HCT116 (cell line): ENCODE measurements at regions not wholly inside any gene's neighbourhood (a gene's known extent, or its start where the extent isn't known, plus 50 kb on each side); places are given as distances from the start of the nearest gene placed in this dataset.

Experiments used
- ATAC-seq: fragments of 200-7000 bp; cut with Tn5 transposase; 2 replicates; pipeline ENCODE4 v1.9.1; 2020; ENCODE audit warnings: mild to moderate bottlenecking, moderate library complexity
- BruUV-seq: library from RNA; stranded (reverse); fragments of 400-500 nt; replicated peaks from 2 replicates; lab custom pipeline; 2021; lab: Mats Ljungman, UMichigan
- CTCF ChIA-PET: fragments of 300-600 bp; sonication (Branson Sonifier 250); formaldehyde crosslinking; loops from one replicate; lab custom pipeline; 2021; ENCODE audit warnings: antibody characterized with exemption; lab: Charles Lee
- POLR2A ChIA-PET: fragments of 300-600, 350-600 bp; sonication (Branson Sonifier 250); formaldehyde crosslinking; loops from one replicate; lab custom pipeline; 2021; ENCODE audit warnings: antibody characterized with exemption; lab: Charles Lee
- RAD21 ChIA-PET, 2 experiments: fragments of 300-600 bp; sonication (Branson Sonifier 250); formaldehyde crosslinking; loops; one replicate each; lab custom pipeline; 2023; ENCODE audit warnings: low total read pairs in 2 of 2; ENCODE audit not compliant: uncharacterized antibody in 2 of 2, unreplicated experiment in 2 of 2, low non-redundant PET in 1 of 2; lab: Charles Lee
- DNase-seq: peaks from one replicate; pipeline ENCODE4 v3.0.0-alpha.2; 2010; ENCODE audit warnings: low read depth, low spot score
- H2AFZ ChIP-seq: fragments of 200-600 bp; shearing (Covaris generic), sonication (generic); 2 replicates; pipeline ENCODE4 v1.6.1; 2017; ENCODE audit warnings: low read depth, mixed run types, mixed read lengths, antibody characterized with exemption, low read length; ENCODE audit not compliant: poor library complexity, severe bottlenecking
- H3K27ac ChIP-seq: 2 replicates; pipeline ENCODE4 v1.5.1; 2012; ENCODE audit warnings: low read depth, low read length
- H3K27me3 ChIP-seq: fragments of 200-600 bp; sonication (generic); 2 replicates; pipeline ENCODE4 v1.6.1; 2016; ENCODE audit warnings: mixed run types, low read length, mixed read lengths; ENCODE audit not compliant: insufficient read depth
- H3K36me3 ChIP-seq, 2 experiments: fragments of 200-500 bp in 1 of 2; fragments of 200-600 bp in 1 of 2; sonication (Bioruptor generic) in 1 of 2; sonication (generic) in 1 of 2; 2 replicates each; pipeline versions ENCODE4 v1.5.1 to v1.6.1; 2014 to 2016; ENCODE audit warnings: low read length in 2 of 2, inconsistent platforms in 1 of 2, mixed read lengths in 1 of 2, mixed run types in 1 of 2; ENCODE audit not compliant: insufficient read depth in 2 of 2, control insufficient read depth in 1 of 2
- H3K4me1 ChIP-seq, 2 experiments: fragments of 200-600 bp in 1 of 2; sonication (generic) in 1 of 2; 2 replicates each; pipeline versions ENCODE4 v1.5.1 to v1.6.1; 2012 to 2017; ENCODE audit warnings: low read length in 2 of 2, inconsistent platforms in 1 of 2, mild to moderate bottlenecking in 1 of 2, mixed read lengths in 1 of 2, mixed run types in 1 of 2, moderate library complexity in 1 of 2; ENCODE audit not compliant: insufficient read depth in 2 of 2, control insufficient read depth in 1 of 2
- H3K4me2 ChIP-seq: fragments of 200-600 bp; sonication (generic); 2 replicates; pipeline ENCODE4 v1.6.1; 2017; ENCODE audit warnings: mixed run types, low read length, mixed read lengths
- H3K4me3 ChIP-seq, 2 experiments: fragments of 200-600 bp in 1 of 2; sonication (generic) in 1 of 2; replicated peaks in 1 of 2; 2 replicates each; pipeline ENCODE4 v1.5.1; 2011 to 2016; ENCODE audit warnings: low read length in 2 of 2, control low read depth in 1 of 2, low read depth in 1 of 2, mild to moderate bottlenecking in 1 of 2, mixed read lengths in 1 of 2, mixed run types in 1 of 2
- H3K79me2 ChIP-seq: fragments of 200-600 bp; sonication (generic); 2 replicates; pipeline ENCODE4 v1.6.1; 2017; ENCODE audit warnings: mild to moderate bottlenecking, mixed run types, low read length, moderate library complexity, mixed read lengths; ENCODE audit not compliant: insufficient read depth
- H3K9ac ChIP-seq: fragments of 200-600 bp; sonication (generic); 2 replicates; pipeline ENCODE4 v1.6.1; 2016; ENCODE audit warnings: low read length, mixed read lengths
- H3K9me2 ChIP-seq: fragments of 200-600 bp; sonication (generic), shearing (Covaris generic); 2 replicates; pipeline ENCODE4 v1.6.1; 2017; ENCODE audit warnings: mixed run types, mild to moderate bottlenecking, moderate library complexity; ENCODE audit not compliant: insufficient read depth
- H3K9me3 ChIP-seq, 2 experiments: fragments of 200-500 bp in 1 of 2; fragments of 200-600 bp in 1 of 2; sonication (Bioruptor generic) in 1 of 2; sonication (generic) in 1 of 2; 2 replicates each; pipeline ENCODE4 v1.6.1; 2014 to 2017; ENCODE audit warnings: low read length in 2 of 2, mixed read lengths in 2 of 2, inconsistent platforms in 1 of 2, low read depth in 1 of 2, mild to moderate bottlenecking in 1 of 2, mixed run types in 1 of 2, moderate library complexity in 1 of 2; ENCODE audit not compliant: control insufficient read depth in 1 of 2, insufficient read depth in 1 of 2
- H4K20me1 ChIP-seq: fragments of 200-600 bp; sonication (generic), shearing (Covaris generic); 2 replicates; pipeline ENCODE4 v1.6.1; 2017; ENCODE audit warnings: mixed run types, mild to moderate bottlenecking, moderate library complexity; ENCODE audit not compliant: insufficient read depth
- CBX3 ChIP-seq: IDR thresholded peaks from 2 replicates; pipeline ENCODE4 v1.6.1; 2012; ENCODE audit warnings: low read depth
- CEBPB ChIP-seq: IDR thresholded peaks from 2 replicates; pipeline ENCODE4 v1.6.1; 2012; ENCODE audit warnings: low read depth
- EZH2 ChIP-seq: fragments of 200-600 bp; sonication (generic); IDR thresholded peaks from 2 replicates; pipeline ENCODE4 v1.6.1; 2017; ENCODE audit warnings: antibody characterized with exemption, mixed run types
- FOSL1 ChIP-seq: IDR thresholded peaks from 2 replicates; pipeline ENCODE4 v1.6.1; 2012; ENCODE audit warnings: low read depth
- JUND ChIP-seq: IDR thresholded peaks from 2 replicates; pipeline ENCODE4 v1.6.1; 2012
- POLR2AphosphoS5 ChIP-seq: IDR thresholded peaks from 2 replicates; pipeline ENCODE4 v1.6.1; 2011; ENCODE audit warnings: mild to moderate bottlenecking, low read depth, low read length, moderate library complexity
- RAD21 ChIP-seq: IDR thresholded peaks from 2 replicates; pipeline ENCODE4 v1.6.1; 2012; ENCODE audit warnings: low read depth, mild to moderate bottlenecking
- SP1 ChIP-seq: IDR thresholded peaks from 2 replicates; pipeline ENCODE4 v1.6.1; 2012; ENCODE audit warnings: low read depth
- TCF7L2 ChIP-seq: IDR thresholded peaks from 2 replicates; pipeline ENCODE4 v1.7.0; 2011; ENCODE audit warnings: borderline replicate concordance, inconsistent platforms; ENCODE audit not compliant: insufficient read depth, insufficient read length; ENCODE audit errors: extremely low read depth
- YY1 ChIP-seq: IDR thresholded peaks from 2 replicates; pipeline ENCODE4 v1.6.1; 2011; ENCODE audit warnings: low read length, low read depth, moderate library complexity, mild to moderate bottlenecking; ENCODE audit not compliant: insufficient replicate concordance; ENCODE audit errors: extremely low read depth
- ZBTB33 ChIP-seq: IDR thresholded peaks from 2 replicates; pipeline ENCODE4 v1.6.1; 2011; ENCODE audit warnings: mild to moderate bottlenecking, low read length, moderate library complexity; ENCODE audit not compliant: insufficient replicate concordance; ENCODE audit errors: extremely low read depth
- ZFX ChIP-seq: fragments of 450-650 bp; IDR thresholded peaks from 2 replicates; pipeline ENCODE4 v1.6.1; 2017
- ZNF274 ChIP-seq: fragments of 200-500 bp; sonication (Bioruptor generic); IDR thresholded peaks from 2 replicates; pipeline ENCODE4 v1.6.1; 2014; ENCODE audit warnings: mild to moderate bottlenecking, low read depth, low read length, inconsistent platforms
- intact Hi-C: fragments of 100-400 bp; cut with micrococcal nuclease; formaldehyde crosslinking; loops from 2 replicates; pipeline ENCODE4 v1.10.0; 2022
- TF ChIP-seq, protein P1 (sequence below): IDR thresholded peaks from 2 replicates; pipeline ENCODE4 v1.6.1; 2012; ENCODE audit warnings: low read depth

GRCh38 chr7:68424658-68425297 lies 1173.5 kb upstream of the AUTS2 start (continued):
- TF ChIP-seq EZH2: no peak
- TF ChIP-seq SP1: no peak
- TF ChIP-seq CEBPB: no peak
- no peak for TF ChIP-seq ZBTB33
- TF ChIP-seq ZNF274: no peak

DNA sequence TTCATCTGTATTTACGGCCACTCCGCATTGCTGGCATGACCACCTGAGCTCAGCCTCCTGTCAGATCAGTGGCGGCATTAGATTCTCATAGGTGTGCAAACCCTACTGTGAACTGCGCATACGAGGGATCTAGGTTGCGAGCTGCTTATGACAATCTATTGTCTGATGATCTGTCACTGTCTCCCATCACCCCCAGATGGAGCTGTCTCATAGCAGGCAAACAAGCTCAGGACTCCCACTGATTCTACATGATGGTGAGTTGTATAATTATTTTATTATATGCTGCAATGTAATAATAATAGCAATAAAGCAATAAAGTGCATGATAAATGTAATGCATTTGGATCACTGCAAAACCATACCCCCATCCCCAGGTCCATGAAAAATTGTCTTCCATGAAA lies 1172.9 kb upstream of the AUTS2 start:
- ChIA-PET RAD21 (no interaction called here), CTCF (no interaction called here), POLR2A (no interaction called here)
- no peak for TF ChIP-seq FOSL1
- no peak for TF ChIP-seq ZFX
- TF ChIP-seq RAD21: no peak
- TF ChIP-seq, protein P1, sequence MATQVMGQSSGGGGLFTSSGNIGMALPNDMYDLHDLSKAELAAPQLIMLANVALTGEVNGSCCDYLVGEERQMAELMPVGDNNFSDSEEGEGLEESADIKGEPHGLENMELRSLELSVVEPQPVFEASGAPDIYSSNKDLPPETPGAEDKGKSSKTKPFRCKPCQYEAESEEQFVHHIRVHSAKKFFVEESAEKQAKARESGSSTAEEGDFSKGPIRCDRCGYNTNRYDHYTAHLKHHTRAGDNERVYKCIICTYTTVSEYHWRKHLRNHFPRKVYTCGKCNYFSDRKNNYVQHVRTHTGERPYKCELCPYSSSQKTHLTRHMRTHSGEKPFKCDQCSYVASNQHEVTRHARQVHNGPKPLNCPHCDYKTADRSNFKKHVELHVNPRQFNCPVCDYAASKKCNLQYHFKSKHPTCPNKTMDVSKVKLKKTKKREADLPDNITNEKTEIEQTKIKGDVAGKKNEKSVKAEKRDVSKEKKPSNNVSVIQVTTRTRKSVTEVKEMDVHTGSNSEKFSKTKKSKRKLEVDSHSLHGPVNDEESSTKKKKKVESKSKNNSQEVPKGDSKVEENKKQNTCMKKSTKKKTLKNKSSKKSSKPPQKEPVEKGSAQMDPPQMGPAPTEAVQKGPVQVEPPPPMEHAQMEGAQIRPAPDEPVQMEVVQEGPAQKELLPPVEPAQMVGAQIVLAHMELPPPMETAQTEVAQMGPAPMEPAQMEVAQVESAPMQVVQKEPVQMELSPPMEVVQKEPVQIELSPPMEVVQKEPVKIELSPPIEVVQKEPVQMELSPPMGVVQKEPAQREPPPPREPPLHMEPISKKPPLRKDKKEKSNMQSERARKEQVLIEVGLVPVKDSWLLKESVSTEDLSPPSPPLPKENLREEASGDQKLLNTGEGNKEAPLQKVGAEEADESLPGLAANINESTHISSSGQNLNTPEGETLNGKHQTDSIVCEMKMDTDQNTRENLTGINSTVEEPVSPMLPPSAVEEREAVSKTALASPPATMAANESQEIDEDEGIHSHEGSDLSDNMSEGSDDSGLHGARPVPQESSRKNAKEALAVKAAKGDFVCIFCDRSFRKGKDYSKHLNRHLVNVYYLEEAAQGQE: no peak
- TF ChIP-seq JUND: no peak
- TF ChIP-seq CBX3: no peak
- TF ChIP-seq YY1: no peak
- no peak for TF ChIP-seq POLR2AphosphoS5
- no peak for TF ChIP-seq TCF7L2
- H3K4me1 ChIP-seq: no peaks in the 10 kb centered on the region
- ATAC-seq (no peak), DNase-seq (no peak)
- no peaks in the 10 kb centered on the region for H3K79me2 ChIP-seq
- no peak overlapping the region for H2AFZ ChIP-seq
- H4K20me1 ChIP-seq: no peaks in the 10 kb centered on the region
- no peak overlapping the region for H3K9ac ChIP-seq
- no peaks in the 10 kb centered on the region for H3K27me3 ChIP-seq
- no peaks in the 10 kb centered on the region for H3K36me3 ChIP-seq
- no TSS peak for BruUV-seq
- H3K4me3 ChIP-seq: no peak overlapping the region
- peaks cover 0 to 13% of the 10 kb centered on the region in 2 experiments; a peak in 2 of 4 replicates for H3K9me3 ChIP-seq
- no peaks in the 10 kb centered on the region for H3K9me2 ChIP-seq
- H3K27ac ChIP-seq: no peak overlapping the region
- H3K4me2 ChIP-seq: no peak overlapping the region
- intact Hi-C loops: no loop called here
